HL-60 (cell line): ENCODE measurements at regions not wholly inside any gene's neighbourhood (a gene's known extent, or its start where the extent isn't known, plus 50 kb on each side); places are given as distances from the start of the nearest gene placed in this dataset.

Source experiments
- GABPA ChIP-seq: IDR thresholded peaks from 2 replicates; pipeline ENCODE4 v1.6.1; 2012; ENCODE audit warnings: low read depth
- POLR2AphosphoS5 ChIP-seq: IDR thresholded peaks from 2 replicates; pipeline ENCODE4 v1.6.1; 2012; ENCODE audit warnings: low read depth
- SPI1 ChIP-seq: IDR thresholded peaks from 2 replicates; pipeline ENCODE4 v1.6.1; 2012; ENCODE audit warnings: low read depth, mild to moderate bottlenecking, borderline replicate concordance
- TF ChIP-seq, protein P1 (sequence below): IDR thresholded peaks from one replicate; pipeline ENCODE4 v1.5.1; 2011; ENCODE audit warnings: low read length, control low read depth, inconsistent platforms; ENCODE audit not compliant: insufficient read depth
- TF ChIP-seq, protein P2 (sequence below): IDR thresholded peaks from 2 replicates; pipeline ENCODE4 v1.6.1; 2012; ENCODE audit warnings: low read depth; ENCODE audit not compliant: insufficient replicate concordance

DNA sequence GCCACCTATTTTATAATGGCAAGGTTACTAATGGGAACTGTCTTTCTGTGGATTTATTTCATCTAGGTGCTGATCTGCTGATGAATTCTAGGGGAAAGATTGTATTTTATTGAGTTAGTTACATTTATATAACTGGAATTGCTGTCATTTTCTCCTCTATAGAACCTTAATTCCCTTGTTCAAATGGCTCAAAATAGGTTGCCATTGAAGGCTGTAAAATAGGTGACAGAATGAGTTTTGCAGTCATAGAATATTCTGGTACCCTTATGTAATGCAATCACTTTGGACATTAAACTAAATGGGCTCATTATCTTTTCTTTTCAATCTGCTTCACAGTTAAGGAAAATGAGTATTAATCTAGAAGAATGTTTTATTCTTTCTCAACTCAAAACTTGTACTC lies 131.0 kb downstream of the CTH start:
- TF ChIP-seq, protein P1, sequence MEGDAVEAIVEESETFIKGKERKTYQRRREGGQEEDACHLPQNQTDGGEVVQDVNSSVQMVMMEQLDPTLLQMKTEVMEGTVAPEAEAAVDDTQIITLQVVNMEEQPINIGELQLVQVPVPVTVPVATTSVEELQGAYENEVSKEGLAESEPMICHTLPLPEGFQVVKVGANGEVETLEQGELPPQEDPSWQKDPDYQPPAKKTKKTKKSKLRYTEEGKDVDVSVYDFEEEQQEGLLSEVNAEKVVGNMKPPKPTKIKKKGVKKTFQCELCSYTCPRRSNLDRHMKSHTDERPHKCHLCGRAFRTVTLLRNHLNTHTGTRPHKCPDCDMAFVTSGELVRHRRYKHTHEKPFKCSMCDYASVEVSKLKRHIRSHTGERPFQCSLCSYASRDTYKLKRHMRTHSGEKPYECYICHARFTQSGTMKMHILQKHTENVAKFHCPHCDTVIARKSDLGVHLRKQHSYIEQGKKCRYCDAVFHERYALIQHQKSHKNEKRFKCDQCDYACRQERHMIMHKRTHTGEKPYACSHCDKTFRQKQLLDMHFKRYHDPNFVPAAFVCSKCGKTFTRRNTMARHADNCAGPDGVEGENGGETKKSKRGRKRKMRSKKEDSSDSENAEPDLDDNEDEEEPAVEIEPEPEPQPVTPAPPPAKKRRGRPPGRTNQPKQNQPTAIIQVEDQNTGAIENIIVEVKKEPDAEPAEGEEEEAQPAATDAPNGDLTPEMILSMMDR = no peak
- TF ChIP-seq SPI1 (no peak), POLR2AphosphoS5 (no peak), GABPA (no peak)
- TF ChIP-seq, protein P2, sequence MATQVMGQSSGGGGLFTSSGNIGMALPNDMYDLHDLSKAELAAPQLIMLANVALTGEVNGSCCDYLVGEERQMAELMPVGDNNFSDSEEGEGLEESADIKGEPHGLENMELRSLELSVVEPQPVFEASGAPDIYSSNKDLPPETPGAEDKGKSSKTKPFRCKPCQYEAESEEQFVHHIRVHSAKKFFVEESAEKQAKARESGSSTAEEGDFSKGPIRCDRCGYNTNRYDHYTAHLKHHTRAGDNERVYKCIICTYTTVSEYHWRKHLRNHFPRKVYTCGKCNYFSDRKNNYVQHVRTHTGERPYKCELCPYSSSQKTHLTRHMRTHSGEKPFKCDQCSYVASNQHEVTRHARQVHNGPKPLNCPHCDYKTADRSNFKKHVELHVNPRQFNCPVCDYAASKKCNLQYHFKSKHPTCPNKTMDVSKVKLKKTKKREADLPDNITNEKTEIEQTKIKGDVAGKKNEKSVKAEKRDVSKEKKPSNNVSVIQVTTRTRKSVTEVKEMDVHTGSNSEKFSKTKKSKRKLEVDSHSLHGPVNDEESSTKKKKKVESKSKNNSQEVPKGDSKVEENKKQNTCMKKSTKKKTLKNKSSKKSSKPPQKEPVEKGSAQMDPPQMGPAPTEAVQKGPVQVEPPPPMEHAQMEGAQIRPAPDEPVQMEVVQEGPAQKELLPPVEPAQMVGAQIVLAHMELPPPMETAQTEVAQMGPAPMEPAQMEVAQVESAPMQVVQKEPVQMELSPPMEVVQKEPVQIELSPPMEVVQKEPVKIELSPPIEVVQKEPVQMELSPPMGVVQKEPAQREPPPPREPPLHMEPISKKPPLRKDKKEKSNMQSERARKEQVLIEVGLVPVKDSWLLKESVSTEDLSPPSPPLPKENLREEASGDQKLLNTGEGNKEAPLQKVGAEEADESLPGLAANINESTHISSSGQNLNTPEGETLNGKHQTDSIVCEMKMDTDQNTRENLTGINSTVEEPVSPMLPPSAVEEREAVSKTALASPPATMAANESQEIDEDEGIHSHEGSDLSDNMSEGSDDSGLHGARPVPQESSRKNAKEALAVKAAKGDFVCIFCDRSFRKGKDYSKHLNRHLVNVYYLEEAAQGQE = no peak
